ENCODE measurements at regions not wholly inside any gene's neighbourhood (a gene's known extent, or its start where the extent isn't known, plus 50 kb on each side); places are given as distances from the start of the nearest gene placed in this dataset.

DNA sequence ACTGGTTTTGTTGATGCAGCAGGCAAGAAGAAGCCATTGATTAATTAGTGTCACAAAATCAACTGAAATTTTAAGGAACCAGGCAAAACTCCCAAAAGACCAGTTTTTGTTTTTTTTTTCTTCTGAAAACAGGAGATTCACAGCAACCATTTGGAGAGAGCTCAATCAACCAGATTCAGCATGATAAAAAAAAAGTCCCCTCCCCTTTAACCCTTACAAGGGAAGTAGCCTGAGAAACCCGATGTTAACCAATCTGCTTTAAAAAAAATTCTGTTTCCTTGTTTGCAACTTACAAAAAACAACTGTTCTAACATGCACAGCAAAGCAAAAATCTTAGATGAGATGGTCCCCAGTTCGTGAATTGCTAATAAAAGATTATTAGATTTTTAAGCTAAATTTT is 59.7 kb downstream of the HMHB1 start:
- H3K9me3 ChIP-seq (replicated peaks in 1 of 2; ENCODE audit: control insufficient read depth in 1 of 2, insufficient read depth in 1 of 2, low read length in 2 of 2) = no peaks in the 10 kb centered on the region
- no peaks in the 10 kb centered on the region for H3K4me1 Mint-ChIP-seq
- H3K27me3 Mint-ChIP-seq (ENCODE audit: low read depth in 3 of 3) = peaks cover 0 to 2% (median 0%) of the 10 kb centered on the region in 3 donors
- no peaks in the 10 kb centered on the region for H3K4me1 ChIP-seq (ENCODE audit: control insufficient read depth in 1 of 2, insufficient read depth in 2 of 2, low read length in 2 of 2)
- no peaks in the 10 kb centered on the region for H4K20me1 ChIP-seq (ENCODE audit: insufficient read depth, low read length)
- H3K27ac Mint-ChIP-seq = no peak overlapping the region
- H3K36me3 ChIP-seq (replicated peaks in 1 of 2; ENCODE audit: control insufficient read depth in 1 of 2, insufficient read depth in 2 of 2, low read length in 2 of 2) = no peaks in the 10 kb centered on the region
- H3K36me3 Mint-ChIP-seq = no peaks in the 10 kb centered on the region
- no peak overlapping the region for H2AFZ ChIP-seq (ENCODE audit: insufficient read depth, low read depth, low read length, poor library complexity, severe bottlenecking)
- no peak overlapping the region for H3K27ac ChIP-seq (ENCODE audit: low read depth in 1 of 2, low read length in 2 of 2)
- WGBS (ENCODE audit: insufficient coverage) = no CpG with 5 or more reads among the region's 2 CpGs
- no peaks in the 10 kb centered on the region for H3K27me3 ChIP-seq (ENCODE audit: control insufficient read depth in 2 of 2, insufficient read depth in 2 of 2, low read length in 2 of 2)
- H3K4me2 ChIP-seq (replicated peaks; ENCODE audit: extremely low read depth, low read length, poor library complexity, severe bottlenecking) = no peak overlapping the region
- H3K9me3 Mint-ChIP-seq = peaks cover 0 to 4% (median 3%) of the 10 kb centered on the region in 7 donors
- no peak overlapping the region for H3K9ac ChIP-seq (ENCODE audit: insufficient read depth, low read length, poor library complexity, severe bottlenecking)
- H3K4me3 ChIP-seq (replicated peaks in 1 of 3; ENCODE audit: low read depth in 2 of 3, low read length in 3 of 3) = no peak overlapping the region
- intact Hi-C loops (cut with micrococcal nuclease) = no loop called here
- no peak overlapping the region for H3K4me3 Mint-ChIP-seq
- TF ChIP-seq, protein P1, sequence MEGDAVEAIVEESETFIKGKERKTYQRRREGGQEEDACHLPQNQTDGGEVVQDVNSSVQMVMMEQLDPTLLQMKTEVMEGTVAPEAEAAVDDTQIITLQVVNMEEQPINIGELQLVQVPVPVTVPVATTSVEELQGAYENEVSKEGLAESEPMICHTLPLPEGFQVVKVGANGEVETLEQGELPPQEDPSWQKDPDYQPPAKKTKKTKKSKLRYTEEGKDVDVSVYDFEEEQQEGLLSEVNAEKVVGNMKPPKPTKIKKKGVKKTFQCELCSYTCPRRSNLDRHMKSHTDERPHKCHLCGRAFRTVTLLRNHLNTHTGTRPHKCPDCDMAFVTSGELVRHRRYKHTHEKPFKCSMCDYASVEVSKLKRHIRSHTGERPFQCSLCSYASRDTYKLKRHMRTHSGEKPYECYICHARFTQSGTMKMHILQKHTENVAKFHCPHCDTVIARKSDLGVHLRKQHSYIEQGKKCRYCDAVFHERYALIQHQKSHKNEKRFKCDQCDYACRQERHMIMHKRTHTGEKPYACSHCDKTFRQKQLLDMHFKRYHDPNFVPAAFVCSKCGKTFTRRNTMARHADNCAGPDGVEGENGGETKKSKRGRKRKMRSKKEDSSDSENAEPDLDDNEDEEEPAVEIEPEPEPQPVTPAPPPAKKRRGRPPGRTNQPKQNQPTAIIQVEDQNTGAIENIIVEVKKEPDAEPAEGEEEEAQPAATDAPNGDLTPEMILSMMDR (IDR thresholded peaks at IDR 0.05) = no peak
- H3K79me2 ChIP-seq (ENCODE audit: insufficient read depth, low read length) = no peaks in the 10 kb centered on the region
- DNase-seq = no peak

GRCh38 chr5:143874312-143874711 is 62.4 kb downstream of the HMHB1 start:
- Histone ChIP-seq H3K27me3 (ENCODE audit: control insufficient read depth in 2 of 2, insufficient read depth in 2 of 2, low read length in 2 of 2) (no peaks in the 10 kb centered on the region), H3K27ac (ENCODE audit: low read depth in 1 of 2, low read length in 2 of 2) (no peak overlapping the region), H3K79me2 (ENCODE audit: insufficient read depth, low read length) (no peaks in the 10 kb centered on the region), H3K9ac (ENCODE audit: insufficient read depth, low read length, poor library complexity, severe bottlenecking) (no peak overlapping the region), H3K9me3 (replicated peaks in 1 of 2; ENCODE audit: control insufficient read depth in 1 of 2, insufficient read depth in 1 of 2, low read length in 2 of 2) (no peaks in the 10 kb centered on the region), H4K20me1 (ENCODE audit: insufficient read depth, low read length) (no peaks in the 10 kb centered on the region), H3K4me3 (replicated peaks in 1 of 3; ENCODE audit: low read depth in 2 of 3, low read length in 3 of 3) (no peak overlapping the region), H2AFZ (ENCODE audit: insufficient read depth, low read depth, low read length, poor library complexity, severe bottlenecking) (no peak overlapping the region), H3K36me3 (replicated peaks in 1 of 2; ENCODE audit: control insufficient read depth in 1 of 2, insufficient read depth in 2 of 2, low read length in 2 of 2) (no peaks in the 10 kb centered on the region), H3K4me1 (ENCODE audit: control insufficient read depth in 1 of 2, insufficient read depth in 2 of 2, low read length in 2 of 2) (no peaks in the 10 kb centered on the region), H3K4me2 (replicated peaks; ENCODE audit: extremely low read depth, low read length, poor library complexity, severe bottlenecking) (no peak overlapping the region)
- Mint-ChIP-seq H3K9me3 (peaks cover 0 to 5% (median 0%) of the 10 kb centered on the region in 7 donors), H3K27me3 (ENCODE audit: low read depth in 3 of 3) (peaks cover 0 to 2% (median 2%) of the 10 kb centered on the region in 3 donors), H3K4me3 (no peak overlapping the region), H3K27ac (no peak overlapping the region), H3K4me1 (no peaks in the 10 kb centered on the region), H3K36me3 (no peaks in the 10 kb centered on the region)
- no peak for DNase-seq
- 86% methylated on average over 2 of the region's 4 CpGs for WGBS (ENCODE audit: insufficient coverage)
- intact Hi-C loops (cut with micrococcal nuclease) = no loop called here
- TF ChIP-seq, protein P1 (IDR thresholded peaks at IDR 0.05) = no peak
